ENCODE measurements at regions not wholly inside any gene's neighbourhood (a gene's known extent, or its start where the extent isn't known, plus 50 kb on each side); places are given as distances from the start of the nearest gene placed in this dataset.

DNA sequence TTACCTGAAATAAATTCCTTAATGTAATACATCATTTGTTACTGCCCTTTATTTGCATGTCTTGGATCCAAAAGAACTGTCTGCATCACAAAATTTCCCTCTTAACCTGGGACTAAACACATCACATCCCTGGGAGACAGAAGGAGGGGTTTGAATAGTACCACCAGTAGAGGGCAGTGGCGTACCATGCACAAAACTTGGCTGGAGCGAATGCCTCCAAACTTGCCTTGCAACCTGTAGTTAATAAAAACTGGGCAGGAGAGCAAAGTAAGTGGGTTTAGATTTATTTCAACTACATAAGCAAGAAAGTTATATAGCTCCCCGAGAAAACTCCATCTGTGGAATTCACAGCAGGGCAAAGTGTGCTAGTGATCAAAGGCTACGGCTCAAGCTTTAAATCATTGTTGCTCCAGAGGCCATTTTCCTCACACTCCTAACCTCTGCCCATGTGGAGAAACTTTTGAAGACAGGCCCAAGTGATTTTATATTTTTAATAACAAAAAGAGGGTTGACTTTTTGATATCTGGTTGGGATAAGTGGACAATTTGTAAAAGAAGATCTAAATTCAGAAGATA lies 1176.7 kb upstream of the SEL1L start:
- no peaks in the 10 kb centered on the region for H3K9me3 ChIP-seq
- DNase-seq = no peak

GRCh38 chr14:82719617-82720016 lies 1186.0 kb upstream of the SEL1L start:
- WGBS, 2 donors = 39 to 58% methylated on average over 4 of the region's 4 CpGs
- DNase-seq = no peak
- intact Hi-C loops (cut with DNase I) = no loop called here

More for the DNA sequence above, 1176.7 kb upstream of the SEL1L start:
- Histone ChIP-seq H3K4me3 (no peak overlapping the region), H3K4me1 (no peaks in the 10 kb centered on the region), H3K36me3 (no peaks in the 10 kb centered on the region), H3K27me3 (no peaks in the 10 kb centered on the region), H3K27ac (no peak overlapping the region)
- TF ChIP-seq POLR2AphosphoS5 (IDR thresholded peaks at IDR 0.05) = no peak
- peak in 2 of 4 experiments; percentile 40 to 61 for TF ChIP-seq CTCF (IDR thresholded peaks at IDR 0.05)
- no peak for TF ChIP-seq POLR2A (IDR thresholded peaks at IDR 0.05)
- intact Hi-C loops (cut with DNase I) = no loop called here
- WGBS, 2 donors = 33 to 36% methylated on average over 4 of the region's 4 CpGs

DNA sequence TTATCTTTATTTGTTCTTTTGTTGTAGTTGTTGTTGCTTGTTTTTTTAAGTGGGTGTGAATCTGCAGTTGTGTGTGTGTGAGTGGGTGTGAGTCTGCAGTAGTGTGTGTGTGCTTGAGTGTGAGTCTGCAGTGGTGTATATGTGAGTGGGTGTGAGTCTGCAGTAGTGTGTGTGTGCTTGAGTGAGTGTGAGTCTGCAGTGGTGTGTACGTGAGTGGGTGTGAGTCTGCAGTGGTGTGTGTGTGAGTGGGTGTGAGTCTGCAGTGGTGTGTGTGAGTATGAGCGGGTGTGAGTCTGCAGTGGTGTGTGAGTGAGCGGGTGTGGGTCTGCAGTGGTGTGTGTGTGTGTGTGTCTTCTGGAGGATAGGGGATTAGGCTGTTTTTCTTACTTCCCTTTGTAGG lies 1186.8 kb upstream of the SEL1L start:
- TF ChIP-seq POLR2A (IDR thresholded peaks at IDR 0.05) = no peak
- no peak for TF ChIP-seq EP300 (IDR thresholded peaks at IDR 0.05)
- TF ChIP-seq POLR2AphosphoS5 (IDR thresholded peaks at IDR 0.05) = no peak
- TF ChIP-seq CTCF (IDR thresholded peaks at IDR 0.05) = no peak
- H3K4me1 ChIP-seq = peaks cover 0 to 14% (median 2%) of the 10 kb centered on the region in 4 donors
- intact Hi-C loops (cut with DNase I) = no loop called here
- no peak for DNase-seq
- H3K27ac ChIP-seq = no peak overlapping the region
- no peak overlapping the region for H3K4me3 ChIP-seq
- no peaks in the 10 kb centered on the region for H3K9me3 ChIP-seq
- H3K36me3 ChIP-seq = no peaks in the 10 kb centered on the region
- WGBS, 2 donors = 59 to 67% methylated on average over 3 of the region's 3 CpGs
- no peaks in the 10 kb centered on the region for H3K27me3 ChIP-seq

More at GRCh38 chr14:82719617-82720016, 1186.0 kb upstream of the SEL1L start:
- no peak for TF ChIP-seq POLR2AphosphoS5 (IDR thresholded peaks at IDR 0.05)
- no peak for TF ChIP-seq CTCF (IDR thresholded peaks at IDR 0.05)
- TF ChIP-seq POLR2A (IDR thresholded peaks at IDR 0.05) = no peak
- TF ChIP-seq EP300 (IDR thresholded peaks at IDR 0.05) = no peak
- Histone ChIP-seq H3K4me1 (peaks cover 0 to 14% (median 2%) of the 10 kb centered on the region in 4 donors), H3K36me3 (no peaks in the 10 kb centered on the region), H3K4me3 (no peak overlapping the region), H3K27ac (no peak overlapping the region), H3K9me3 (no peaks in the 10 kb centered on the region), H3K27me3 (no peaks in the 10 kb centered on the region)

DNA sequence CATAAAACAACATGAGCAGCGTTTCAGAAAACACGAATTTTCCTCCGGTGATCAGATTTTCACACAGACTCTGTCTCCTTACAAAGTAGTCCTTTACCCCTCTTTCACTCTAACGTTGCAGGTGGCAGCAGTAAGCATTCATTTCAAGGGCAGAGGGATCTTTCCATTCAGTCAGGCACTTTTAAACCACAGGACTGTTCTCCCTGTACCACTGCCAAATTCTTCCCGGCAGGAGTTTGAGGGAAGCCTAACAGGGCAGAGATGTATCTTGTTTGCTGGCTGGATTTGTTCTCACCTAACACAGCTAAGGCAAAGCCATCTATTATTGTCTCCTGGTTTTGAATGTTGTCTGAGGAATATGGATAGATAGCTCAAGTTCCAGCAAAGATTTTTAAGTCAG lies 1187.3 kb upstream of the SEL1L start:
- no peak for DNase-seq
- peaks cover 0 to 14% (median 2%) of the 10 kb centered on the region in 4 donors for H3K4me1 ChIP-seq
- intact Hi-C loops (cut with DNase I) = no loop called here
- WGBS, 2 donors = 61 to 65% methylated on average over 5 of the region's 5 CpGs
- H3K27me3 ChIP-seq = no peaks in the 10 kb centered on the region
- H3K36me3 ChIP-seq = no peaks in the 10 kb centered on the region
- H3K27ac ChIP-seq = peak overlapping the region in 1 of 4 donors; percentile 54
- TF ChIP-seq POLR2A (IDR thresholded peaks at IDR 0.05) (no peak), EP300 (IDR thresholded peaks at IDR 0.05) (no peak), CTCF (IDR thresholded peaks at IDR 0.05) (no peak), POLR2AphosphoS5 (IDR thresholded peaks at IDR 0.05) (no peak)
- H3K4me3 ChIP-seq = no peak overlapping the region
- H3K9me3 ChIP-seq = no peaks in the 10 kb centered on the region

GRCh38 chr14:82724316-82724715 lies 1190.7 kb upstream of the SEL1L start:
- 26 to 28% methylated on average over 2 of the region's 2 CpGs for WGBS, 2 donors
- Histone ChIP-seq H3K36me3 (no peaks in the 10 kb centered on the region), H3K27ac (no peak overlapping the region), H3K4me3 (no peak overlapping the region), H3K9me3 (no peaks in the 10 kb centered on the region), H3K4me1 (peaks cover 0 to 14% (median 2%) of the 10 kb centered on the region in 4 donors), H3K27me3 (no peaks in the 10 kb centered on the region)
- DNase-seq = no peak
- intact Hi-C loops (cut with DNase I) = no loop called here
- TF ChIP-seq POLR2A (IDR thresholded peaks at IDR 0.05) (no peak), EP300 (IDR thresholded peaks at IDR 0.05) (no peak), CTCF (IDR thresholded peaks at IDR 0.05) (no peak), POLR2AphosphoS5 (IDR thresholded peaks at IDR 0.05) (no peak)

Measured in sigmoid colon (tissue), 6 donors.